ENCODE measurements at regions not wholly inside any gene's neighbourhood (a gene's known extent, or its start where the extent isn't known, plus 50 kb on each side); places are given as distances from the start of the nearest gene placed in this dataset.

DNA sequence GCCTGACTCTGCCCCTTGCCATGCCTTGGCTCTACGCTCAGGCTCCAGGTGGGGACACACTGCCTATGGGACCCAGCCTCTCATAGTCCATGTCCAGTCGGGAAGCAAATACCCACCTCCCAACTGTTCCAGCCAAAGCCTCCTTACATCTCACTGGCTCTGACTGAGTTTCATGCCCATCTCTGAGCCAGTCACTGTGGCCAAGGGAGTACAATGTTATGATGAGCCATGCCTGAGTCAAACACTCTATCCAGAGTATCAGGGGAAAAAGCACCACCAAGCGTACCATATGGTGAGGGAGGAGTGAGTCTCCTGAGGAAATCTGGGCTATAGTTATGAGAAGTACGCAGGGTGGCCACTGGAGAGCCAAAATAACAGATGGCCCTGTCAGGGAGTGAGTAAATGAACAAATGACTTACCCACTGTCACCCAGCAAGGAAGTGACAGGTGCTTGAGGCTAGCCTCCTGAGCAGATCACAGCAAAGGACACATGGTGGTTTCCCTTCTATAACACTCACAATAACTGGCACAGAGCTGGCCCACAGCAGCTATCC is 236.6 kb upstream of the GJB5 start:
- Histone ChIP-seq H3K4me3 (no peak overlapping the region), H3K36me3 (no peaks in the 10 kb centered on the region), H3K27me3 (no peaks in the 10 kb centered on the region), H3K9ac (no peak overlapping the region), H3K9me3 (no peaks in the 10 kb centered on the region; the same call in 1 of the 2 replicates), H3K4me1 (no peaks in the 10 kb centered on the region), H4K20me1 (no peaks in the 10 kb centered on the region), H3K4me2 (no peak overlapping the region), H3K27ac (no peak overlapping the region)
- TF ChIP-seq Cebpa-rat (IDR thresholded peaks at IDR 0.05), result no peak

DNA sequence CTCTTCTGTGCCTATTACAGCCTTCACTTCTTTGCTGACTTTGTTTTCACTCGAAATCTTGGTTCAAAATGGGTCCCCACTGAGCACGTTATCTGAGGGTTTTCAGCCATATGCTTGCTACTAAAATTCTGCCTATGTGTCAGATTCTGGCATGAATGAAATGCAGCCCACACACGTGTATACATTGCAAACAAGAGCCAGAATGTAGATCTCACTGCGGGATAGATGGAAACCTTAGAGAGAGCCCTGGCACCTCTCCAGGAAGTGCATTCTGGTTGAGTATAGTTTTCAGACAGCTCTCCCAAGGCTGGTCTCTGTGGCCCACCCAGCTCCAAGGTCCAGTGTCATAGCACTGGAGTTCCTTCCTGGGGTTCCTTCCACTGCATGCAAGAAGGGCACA is 234.7 kb upstream of the GJB5 start:
- TF ChIP-seq Cebpa-rat (IDR thresholded peaks at IDR 0.05), result no peak

GRCh38 chr1:34524783-34525182 is 230.1 kb upstream of the GJB5 start:
- Histone ChIP-seq H3K9ac (no peak overlapping the region), H3K4me3 (no peak overlapping the region), H3K9me3 (no peaks in the 10 kb centered on the region), H3K27me3 (no peaks in the 10 kb centered on the region), H3K36me3 (no peaks in the 10 kb centered on the region), H3K27ac (no peak overlapping the region), H4K20me1 (no peaks in the 10 kb centered on the region), H3K4me2 (no peak overlapping the region), H3K4me1 (peaks cover 10% of the 10 kb centered on the region)
- TF ChIP-seq Cebpa-rat (IDR thresholded peaks at IDR 0.05), result no peak

More for the DNA sequence above, 234.7 kb upstream of the GJB5 start:
- no peaks in the 10 kb centered on the region for H3K9me3 ChIP-seq
- no peak overlapping the region for H3K4me2 ChIP-seq
- no peaks in the 10 kb centered on the region for H4K20me1 ChIP-seq
- H3K4me1 ChIP-seq, result no peaks in the 10 kb centered on the region
- no peaks in the 10 kb centered on the region for H3K36me3 ChIP-seq
- H3K9ac ChIP-seq, result no peak overlapping the region
- no peak overlapping the region for H3K27ac ChIP-seq
- no peaks in the 10 kb centered on the region for H3K27me3 ChIP-seq
- H3K4me3 ChIP-seq, result no peak overlapping the region

DNA sequence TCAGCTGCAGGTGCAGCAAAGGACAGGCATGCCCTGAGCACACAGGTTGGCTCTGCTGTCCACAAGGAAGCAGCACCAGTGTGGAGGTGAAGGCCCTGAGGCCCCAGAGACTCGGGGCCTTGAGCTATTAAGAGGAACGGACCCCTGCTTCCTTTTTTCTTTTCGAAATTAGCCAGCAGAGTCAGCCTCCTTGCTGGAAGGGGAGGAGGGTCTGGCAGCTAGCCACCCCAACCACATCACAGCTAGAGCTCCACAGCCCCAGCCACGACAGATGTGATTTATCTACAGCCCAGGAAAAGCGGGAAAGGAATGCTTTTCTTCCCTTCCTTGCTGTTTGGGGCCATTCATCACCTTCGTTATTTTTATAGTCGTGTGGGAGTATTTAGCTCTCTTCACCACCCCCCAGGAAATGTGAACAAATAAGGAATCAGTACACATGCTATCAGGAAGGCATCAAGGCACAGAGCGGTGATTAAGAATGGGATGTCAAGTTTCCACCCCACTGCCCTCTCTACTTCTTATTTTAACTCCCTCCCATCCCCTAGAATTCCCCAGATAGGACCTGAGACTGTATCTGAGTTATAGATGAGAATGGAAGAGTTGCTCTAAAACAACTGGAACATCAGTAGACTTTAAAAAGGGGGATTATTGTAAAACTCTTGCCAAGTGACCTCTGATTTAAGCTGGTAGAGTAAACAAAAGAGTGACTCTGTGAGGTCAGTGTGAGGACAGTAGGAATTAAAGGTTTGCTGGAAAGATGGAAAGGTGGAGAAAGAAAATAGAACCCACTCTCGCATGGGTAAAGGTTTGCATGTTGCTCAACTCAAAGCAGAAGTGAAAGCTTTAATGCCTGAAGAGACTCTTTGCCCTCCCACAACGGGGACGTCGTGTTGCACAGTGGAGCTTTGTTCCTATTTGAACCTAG is 224.7 kb upstream of the GJB5 start:
- H3K4me3 ChIP-seq, result no peak overlapping the region
- H3K36me3 ChIP-seq, result no peaks in the 10 kb centered on the region
- no peak overlapping the region for H3K9ac ChIP-seq
- peaks cover 23% of the 10 kb centered on the region for H3K4me1 ChIP-seq
- H3K27ac ChIP-seq, result no peak overlapping the region
- no peaks in the 10 kb centered on the region for H4K20me1 ChIP-seq
- peak overlapping the region; percentile 78 for H3K4me2 ChIP-seq
- no peak for TF ChIP-seq Cebpa-rat (IDR thresholded peaks at IDR 0.05)
- no peaks in the 10 kb centered on the region for H3K9me3 ChIP-seq
- H3K27me3 ChIP-seq, result no peaks in the 10 kb centered on the region

DNA sequence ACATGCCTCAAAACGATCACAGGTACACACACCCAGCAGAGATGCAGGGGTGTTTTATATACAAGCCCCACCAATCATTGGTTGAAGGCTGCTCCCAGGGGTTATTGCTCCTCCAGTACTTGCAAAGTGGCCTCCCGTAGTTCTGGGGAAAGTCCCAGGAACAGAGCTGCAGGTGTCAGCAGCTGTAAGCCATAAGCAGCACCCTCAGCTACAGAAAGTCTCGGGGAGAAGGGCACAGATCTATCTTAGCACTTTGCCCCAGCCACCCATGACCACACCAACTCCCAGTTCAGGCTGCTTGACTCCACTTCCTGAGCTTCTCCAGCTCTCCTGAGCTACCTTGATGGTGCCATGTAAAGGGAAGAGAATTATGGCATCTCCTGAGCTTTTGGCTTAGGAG is 222.7 kb upstream of the GJB5 start:
- Histone ChIP-seq H3K9ac (no peak overlapping the region), H3K4me1 (peaks cover 23% of the 10 kb centered on the region), H3K27ac (no peak overlapping the region), H3K27me3 (no peaks in the 10 kb centered on the region), H4K20me1 (no peaks in the 10 kb centered on the region), H3K36me3 (no peaks in the 10 kb centered on the region), H3K4me2 (no peak overlapping the region), H3K4me3 (no peak overlapping the region), H3K9me3 (no peaks in the 10 kb centered on the region)
- TF ChIP-seq Cebpa-rat (IDR thresholded peaks at IDR 0.05), result no peak

DNA sequence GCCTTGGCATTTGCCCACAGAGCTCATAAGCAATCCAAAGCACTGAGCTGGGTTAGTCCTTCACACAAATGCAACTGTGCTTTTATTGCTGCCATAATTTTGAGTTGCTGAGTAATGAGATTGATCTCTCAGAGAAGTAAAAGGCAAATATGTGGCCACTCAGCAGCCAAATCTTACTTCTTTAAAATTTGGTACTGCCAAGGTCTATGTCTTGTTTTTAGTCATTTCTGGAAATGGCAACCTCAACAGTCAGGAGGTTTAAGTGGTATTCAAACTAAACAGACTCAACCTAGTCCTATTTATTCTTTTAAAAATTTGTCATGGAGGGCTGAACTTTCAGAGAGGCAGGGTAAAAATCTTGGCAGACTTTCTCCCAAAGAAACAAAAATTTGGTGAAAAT is 216.4 kb upstream of the GJB5 start:
- no peak for TF ChIP-seq Cebpa-rat (IDR thresholded peaks at IDR 0.05)
- Histone ChIP-seq H3K36me3 (no peaks in the 10 kb centered on the region), H3K4me2 (no peak overlapping the region), H3K27me3 (no peaks in the 10 kb centered on the region), H3K4me1 (no peaks in the 10 kb centered on the region), H3K9ac (no peak overlapping the region), H4K20me1 (no peaks in the 10 kb centered on the region), H3K9me3 (no peaks in the 10 kb centered on the region), H3K27ac (no peak overlapping the region), H3K4me3 (no peak overlapping the region)

- Histone ChIP-seq H3K4me2 (no peak overlapping the region), H3K9ac (no peak overlapping the region), H3K27me3 (no peaks in the 10 kb centered on the region), H4K20me1 (no peaks in the 10 kb centered on the region), H3K27ac (no peak overlapping the region), H3K9me3 (no peaks in the 10 kb centered on the region), H3K36me3 (no peaks in the 10 kb centered on the region), H3K4me3 (no peak overlapping the region), H3K4me1 (no peaks in the 10 kb centered on the region)
- TF ChIP-seq Cebpa-rat (IDR thresholded peaks at IDR 0.05), result no peak
Observed at GRCh38 chr1:34547046-34547674, 207.7 kb upstream of the GJB5 start.

GRCh38 chr1:34549199-34549598 is 205.6 kb upstream of the GJB5 start:
- Histone ChIP-seq H3K9me3 (no peaks in the 10 kb centered on the region), H3K4me3 (no peak overlapping the region)
- TF ChIP-seq Cebpa-rat (IDR thresholded peaks at IDR 0.05), result no peak

DNA sequence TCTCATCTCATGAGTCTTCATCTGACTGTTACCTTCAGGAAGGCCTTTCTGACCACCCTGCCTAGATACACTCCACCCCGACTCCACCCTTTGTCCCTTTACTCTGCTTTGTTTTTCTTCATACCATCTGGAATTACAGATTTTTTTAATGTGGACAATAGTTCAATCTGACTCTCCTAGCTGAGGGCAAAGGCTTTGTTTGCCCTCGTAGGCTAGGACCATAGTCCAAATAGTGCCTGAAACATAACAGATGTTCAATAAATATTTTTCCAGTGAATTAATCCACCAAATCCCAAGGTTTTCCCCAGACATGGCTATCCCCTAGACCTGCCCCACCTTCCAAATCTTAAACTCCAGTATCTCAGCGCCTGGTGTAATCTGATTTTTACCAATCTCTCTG is 176.5 kb upstream of the GJB5 start:
- H3K4me1 ChIP-seq, result no peaks in the 10 kb centered on the region
- H3K27me3 ChIP-seq, result no peaks in the 10 kb centered on the region
- H3K36me3 ChIP-seq, result no peaks in the 10 kb centered on the region
- H3K9me3 ChIP-seq, result no peaks in the 10 kb centered on the region
- H3K4me2 ChIP-seq, result no peak overlapping the region
- no peak overlapping the region for H3K4me3 ChIP-seq
- no peaks in the 10 kb centered on the region for H4K20me1 ChIP-seq
- H3K27ac ChIP-seq, result no peak overlapping the region
- no peak for TF ChIP-seq Cebpa-rat (IDR thresholded peaks at IDR 0.05)
- H3K9ac ChIP-seq, result no peak overlapping the region

More at GRCh38 chr1:34549199-34549598, 205.6 kb upstream of the GJB5 start:
- H3K4me1 ChIP-seq, result no peaks in the 10 kb centered on the region
- H4K20me1 ChIP-seq, result no peaks in the 10 kb centered on the region
- H3K9ac ChIP-seq, result no peak overlapping the region
- H3K36me3 ChIP-seq, result no peaks in the 10 kb centered on the region
- no peaks in the 10 kb centered on the region for H3K27me3 ChIP-seq
- H3K4me2 ChIP-seq, result no peak overlapping the region
- H3K27ac ChIP-seq, result no peak overlapping the region

DNA sequence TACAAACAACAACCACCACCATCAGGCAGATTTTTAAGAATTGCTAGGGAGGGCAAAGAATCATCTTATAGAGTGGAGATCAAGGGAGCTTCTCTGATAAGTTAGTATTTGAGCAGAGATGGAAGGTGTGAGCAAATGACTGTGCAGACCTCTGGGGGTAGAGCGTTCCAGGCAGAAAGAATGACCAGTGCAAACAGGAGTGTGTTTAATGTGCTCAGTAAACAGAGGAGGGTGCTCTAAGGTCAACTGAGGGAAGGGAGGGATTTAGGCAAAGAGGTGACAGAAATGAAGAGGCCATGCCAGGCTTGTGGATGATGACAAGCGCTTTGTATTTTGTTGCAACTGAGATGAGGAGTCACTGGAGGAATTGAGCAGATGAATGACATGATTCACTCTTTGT is 172.5 kb upstream of the GJB5 start:
- Histone ChIP-seq H3K4me1 (no peaks in the 10 kb centered on the region), H3K27ac (no peak overlapping the region), H3K9ac (no peak overlapping the region), H3K27me3 (no peaks in the 10 kb centered on the region), H3K4me3 (no peak overlapping the region), H4K20me1 (no peaks in the 10 kb centered on the region), H3K36me3 (no peaks in the 10 kb centered on the region), H3K9me3 (no peaks in the 10 kb centered on the region), H3K4me2 (no peak overlapping the region)
- no peak for TF ChIP-seq Cebpa-rat (IDR thresholded peaks at IDR 0.05)
